Mesendoderm (in vitro differentiated cells): ENCODE measurements at regions not wholly inside any gene's neighbourhood (a gene's known extent, or its start where the extent isn't known, plus 50 kb on each side); places are given as distances from the start of the nearest gene placed in this dataset.

Experiments used
- DNase-seq: peaks from one replicate; pipeline ENCODE4 v3.0.0; 2013
- H2AK5ac ChIP-seq: 2 replicates; pipeline ENCODE4 v1.6.1; 2013; ENCODE audit warnings: low read length, inconsistent platforms
- H2BK120ac ChIP-seq: 2 replicates; pipeline ENCODE4 v1.6.1; 2013; ENCODE audit warnings: low read depth, mild to moderate bottlenecking, low read length, moderate library complexity, mixed read lengths
- H2BK15ac ChIP-seq: replicated peaks from 2 replicates; pipeline ENCODE4 v1.6.1; 2013; ENCODE audit warnings: low read depth, mild to moderate bottlenecking, moderate library complexity
- H2BK5ac ChIP-seq: 2 replicates; pipeline ENCODE4 v1.6.1; 2013; ENCODE audit warnings: low read length, inconsistent platforms
- H3K18ac ChIP-seq: 2 replicates; pipeline ENCODE4 v1.6.1; 2013; ENCODE audit warnings: mild to moderate bottlenecking, low read length, mixed read lengths
- H3K23ac ChIP-seq: one replicate; pipeline ENCODE4 v1.6.1; 2013; ENCODE audit warnings: low read length
- H3K27ac ChIP-seq: 2 replicates; pipeline ENCODE4 v1.5.1; 2013; ENCODE audit warnings: low read depth, mild to moderate bottlenecking, inconsistent platforms, low read length, moderate library complexity
- H3K27me3 ChIP-seq: 2 replicates; pipeline ENCODE4 v1.6.1; 2013; ENCODE audit warnings: low read length, control low read depth, mild to moderate bottlenecking, inconsistent platforms; ENCODE audit not compliant: insufficient read depth, poor library complexity
- H3K36me3 ChIP-seq: 2 replicates; pipeline ENCODE4 v1.6.1; 2013; ENCODE audit warnings: low read length, inconsistent platforms; ENCODE audit not compliant: control insufficient read depth, insufficient read depth
- H3K4ac ChIP-seq: one replicate; pipeline ENCODE4 v1.6.1; 2013; ENCODE audit warnings: low read depth, mild to moderate bottlenecking, low read length, moderate library complexity
- H3K4me1 ChIP-seq: 2 replicates; pipeline ENCODE4 v1.6.1; 2013; ENCODE audit warnings: low read depth, low read length, inconsistent platforms; ENCODE audit not compliant: control insufficient read depth
- H3K4me2 ChIP-seq: 2 replicates; pipeline ENCODE4 v1.6.1; 2013; ENCODE audit warnings: low read length
- H3K4me3 ChIP-seq: 2 replicates; pipeline ENCODE4 v1.5.1; 2013; ENCODE audit warnings: mild to moderate bottlenecking, low read length
- H3K56ac ChIP-seq: one replicate; pipeline ENCODE4 v1.6.1; 2013; ENCODE audit warnings: low read length
- H3K79me1 ChIP-seq: 2 replicates; pipeline ENCODE4 v1.6.1; 2013; ENCODE audit warnings: low read length, inconsistent platforms
- H3K79me2 ChIP-seq: 2 replicates; pipeline ENCODE4 v1.6.1; 2013; ENCODE audit warnings: mild to moderate bottlenecking, low read length; ENCODE audit not compliant: control insufficient read depth, insufficient read depth
- H3K9ac ChIP-seq: 2 replicates; pipeline ENCODE4 v1.6.1; 2013; ENCODE audit warnings: low read length, inconsistent platforms
- H4K5ac ChIP-seq: one replicate; pipeline ENCODE4 v1.6.1; 2013; ENCODE audit warnings: low read length
- H4K8ac ChIP-seq: one replicate; pipeline ENCODE4 v1.6.1; 2013; ENCODE audit warnings: low read depth, mild to moderate bottlenecking, control low read depth, low read length, moderate library complexity
- WGBS: extraction: QIAGEN DNeasy Blood & Tissue Kit; methylation state at CpG from one replicate; pipeline ENCODE4 v1.1.7; 2013; ENCODE audit warnings: low lambda C conversion rate, missing lambda C conversion rate; ENCODE audit not compliant: insufficient coverage; ENCODE audit errors: extremely low coverage; 5-methylcytosine and 5-hydroxymethylcytosine counted together

DNA sequence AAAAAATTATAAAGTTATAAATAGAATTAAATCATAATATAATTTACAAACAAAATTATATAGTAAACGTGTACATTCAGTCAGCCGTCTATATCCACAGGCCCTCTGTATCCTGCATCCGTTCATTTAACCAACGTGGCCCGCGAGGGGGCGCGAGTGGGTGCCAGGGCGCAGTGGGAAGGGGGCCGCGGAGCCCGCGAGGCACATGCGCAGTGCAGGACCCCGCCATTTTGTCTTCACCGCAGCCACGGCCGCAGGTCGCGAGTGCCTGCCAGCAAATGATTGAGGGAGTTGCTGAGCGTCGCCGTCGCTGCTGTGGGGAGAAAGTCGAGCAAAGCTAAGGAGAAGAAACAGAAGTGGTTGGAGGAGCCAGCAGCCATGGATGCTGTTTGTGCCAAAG lies 53.4 kb upstream of the ECI2 start:
- no peak overlapping the region for H3K4me2 ChIP-seq
- no peak overlapping the region for H3K23ac ChIP-seq

DNA sequence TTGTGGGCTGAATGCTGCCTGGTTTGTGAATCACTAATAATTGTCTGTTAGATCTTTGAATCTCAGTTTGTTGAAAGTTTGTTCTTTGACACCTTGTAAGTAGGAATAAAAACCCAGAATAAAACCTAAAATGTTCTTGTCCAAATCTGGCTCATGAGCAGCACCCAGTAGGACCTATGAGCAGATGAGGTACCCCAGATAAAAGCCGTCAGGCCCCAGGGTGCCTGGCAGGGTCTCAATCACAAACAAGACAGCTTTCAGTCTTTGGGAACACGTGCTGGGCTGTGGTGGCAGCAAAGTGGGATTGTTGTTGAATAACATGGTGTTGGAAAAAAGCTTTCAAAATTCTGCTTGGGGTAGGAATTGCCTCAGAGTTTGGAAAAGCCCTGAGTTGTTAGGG lies 52.1 kb upstream of the ECI2 start:
- H4K8ac ChIP-seq, result no peak overlapping the region
- no peak for DNase-seq
- H3K4me2 ChIP-seq, result no peak overlapping the region
- no peak overlapping the region for H2BK5ac ChIP-seq
- H3K36me3 ChIP-seq, result no peaks in the 10 kb centered on the region
- H3K79me2 ChIP-seq, result no peaks in the 10 kb centered on the region
- no peaks in the 10 kb centered on the region for H3K4me1 ChIP-seq
- no peak overlapping the region for H3K56ac ChIP-seq
- no peaks in the 10 kb centered on the region for H3K79me1 ChIP-seq
- H3K27me3 ChIP-seq, result no peaks in the 10 kb centered on the region
- H2AK5ac ChIP-seq, result no peak overlapping the region
- no peak overlapping the region for H2BK15ac ChIP-seq
- WGBS, result no CpG with 5 or more reads among the region's 2 CpGs
- H3K9ac ChIP-seq, result no peak overlapping the region
- no peak overlapping the region for H4K5ac ChIP-seq
- H3K23ac ChIP-seq, result no peak overlapping the region
- H3K4ac ChIP-seq, result no peak overlapping the region
- no peak overlapping the region for H3K27ac ChIP-seq
- H3K4me3 ChIP-seq, result no peak overlapping the region
- H3K18ac ChIP-seq, result no peak overlapping the region
- no peak overlapping the region for H2BK120ac ChIP-seq

More for the DNA sequence above, 53.4 kb upstream of the ECI2 start:
- Histone ChIP-seq H3K27me3 (no peaks in the 10 kb centered on the region), H4K5ac (no peak overlapping the region), H3K4me3 (no peak overlapping the region), H4K8ac (no peak overlapping the region), H2BK120ac (no peak overlapping the region), H3K27ac (no peak overlapping the region), H2BK5ac (no peak overlapping the region), H3K56ac (no peak overlapping the region), H3K79me2 (no peaks in the 10 kb centered on the region), H3K18ac (no peak overlapping the region), H3K36me3 (no peaks in the 10 kb centered on the region), H3K4ac (no peak overlapping the region), H3K9ac (no peak overlapping the region), H2BK15ac (no peak overlapping the region), H3K79me1 (no peaks in the 10 kb centered on the region), H2AK5ac (no peak overlapping the region), H3K4me1 (no peaks in the 10 kb centered on the region)
- no peak for DNase-seq
- no CpG with 5 or more reads among the region's 25 CpGs for WGBS

DNA sequence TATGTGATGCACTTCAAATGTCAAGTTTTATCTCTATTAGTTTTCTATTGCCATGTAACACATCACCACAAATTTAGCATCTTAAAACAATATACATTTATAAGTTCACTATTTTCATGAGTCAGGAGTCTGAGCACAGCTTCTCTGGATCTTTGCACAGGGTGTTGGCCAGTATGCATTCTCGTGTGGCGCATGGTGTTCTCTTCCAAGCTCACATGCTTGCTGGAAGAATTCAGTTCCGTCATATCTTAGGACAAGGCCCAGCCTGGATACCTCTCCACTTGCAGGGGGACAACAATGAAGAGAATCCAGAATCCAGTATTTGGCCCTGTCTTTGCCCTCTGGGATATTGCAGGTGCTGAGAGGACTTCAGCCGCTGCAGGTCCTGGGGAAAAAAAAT lies 51.0 kb upstream of the ECI2 start:
- Histone ChIP-seq H3K18ac (no peak overlapping the region), H3K9ac (no peak overlapping the region), H2BK120ac (no peak overlapping the region), H3K4ac (no peak overlapping the region), H3K4me3 (no peak overlapping the region), H3K23ac (no peak overlapping the region), H3K4me1 (no peaks in the 10 kb centered on the region), H3K27me3 (no peaks in the 10 kb centered on the region), H4K5ac (no peak overlapping the region), H2AK5ac (no peak overlapping the region), H3K4me2 (no peak overlapping the region), H3K79me1 (no peaks in the 10 kb centered on the region), H2BK15ac (no peak overlapping the region), H3K79me2 (no peaks in the 10 kb centered on the region), H3K36me3 (no peaks in the 10 kb centered on the region), H3K56ac (no peak overlapping the region), H3K27ac (no peak overlapping the region), H4K8ac (no peak overlapping the region), H2BK5ac (no peak overlapping the region)
- WGBS, result no CpG with 5 or more reads among the region's 4 CpGs
- DNase-seq, result no peak

- H4K5ac ChIP-seq, result no peak overlapping the region
- no peak overlapping the region for H4K8ac ChIP-seq
- no CpG with 5 or more reads among the region's 2 CpGs for WGBS
- no peaks in the 10 kb centered on the region for H3K79me1 ChIP-seq
- H2BK120ac ChIP-seq, result no peak overlapping the region
- H2BK5ac ChIP-seq, result no peak overlapping the region
- no peaks in the 10 kb centered on the region for H3K79me2 ChIP-seq
- no peaks in the 10 kb centered on the region for H3K4me1 ChIP-seq
- H3K23ac ChIP-seq, result no peak overlapping the region
- H3K18ac ChIP-seq, result no peak overlapping the region
- H2AK5ac ChIP-seq, result no peak overlapping the region
- DNase-seq, result no peak
- no peak overlapping the region for H3K4ac ChIP-seq
- no peak overlapping the region for H3K9ac ChIP-seq
- no peaks in the 10 kb centered on the region for H3K27me3 ChIP-seq
- H3K4me2 ChIP-seq, result no peak overlapping the region
- H3K27ac ChIP-seq, result no peak overlapping the region
- H3K36me3 ChIP-seq, result no peaks in the 10 kb centered on the region
- no peak overlapping the region for H2BK15ac ChIP-seq
- no peak overlapping the region for H3K56ac ChIP-seq
- no peak overlapping the region for H3K4me3 ChIP-seq
Measured at GRCh38 chr6:4185846-4186245, 50.5 kb upstream of the ECI2 start.

- no peaks in the 10 kb centered on the region for H3K79me2 ChIP-seq
- no peak overlapping the region for H3K9ac ChIP-seq
- no peak overlapping the region for H2AK5ac ChIP-seq
- no peak overlapping the region for H2BK5ac ChIP-seq
- DNase-seq, result no peak
- H3K23ac ChIP-seq, result no peak overlapping the region
- no peaks in the 10 kb centered on the region for H3K36me3 ChIP-seq
- no CpG with 5 or more reads among the region's 5 CpGs for WGBS
- H3K27ac ChIP-seq, result no peak overlapping the region
- H3K56ac ChIP-seq, result no peak overlapping the region
- H2BK15ac ChIP-seq, result no peak overlapping the region
- no peak overlapping the region for H4K8ac ChIP-seq
- H3K4me1 ChIP-seq, result no peaks in the 10 kb centered on the region
- H3K79me1 ChIP-seq, result no peaks in the 10 kb centered on the region
- H3K18ac ChIP-seq, result no peak overlapping the region
- no peak overlapping the region for H4K5ac ChIP-seq
- no peak overlapping the region for H3K4me3 ChIP-seq
- no peak overlapping the region for H3K4me2 ChIP-seq
- no peaks in the 10 kb centered on the region for H3K27me3 ChIP-seq
- no peak overlapping the region for H3K4ac ChIP-seq
- no peak overlapping the region for H2BK120ac ChIP-seq
Measured at GRCh38 chr6:4185419-4185818, 50.0 kb upstream of the ECI2 start.
